DND-41 (cell line): ENCODE measurements at regions not wholly inside any gene's neighbourhood (a gene's known extent, or its start where the extent isn't known, plus 50 kb on each side); places are given as distances from the start of the nearest gene placed in this dataset.

Source experiments
- ATAC-seq: fragments of 200-7000 bp; cut with Tn5 transposase; 3 replicates; pipeline ENCODE4 v1.9.1; 2021; ENCODE audit warnings: low read depth; ENCODE audit not compliant: insufficient read depth
- DNase-seq: peaks from one replicate; pipeline ENCODE4 v3.0.0-alpha.2; 2020
- H2AFZ ChIP-seq: 2 replicates; pipeline ENCODE4 v1.6.0; 2012; ENCODE audit warnings: low read depth, low read length
- H3K27ac ChIP-seq: 2 replicates; pipeline ENCODE4 v1.5.1; 2012; ENCODE audit warnings: low read length, inconsistent platforms
- H3K27me3 ChIP-seq: fragments of 200-600 bp; sonication (generic); 2 replicates; pipeline ENCODE4 v1.6.0; 2012; ENCODE audit warnings: low read length, mild to moderate bottlenecking, inconsistent platforms; ENCODE audit not compliant: insufficient read depth, poor library complexity
- H3K36me3 ChIP-seq: 2 replicates; pipeline ENCODE4 v1.5.1; 2012; ENCODE audit warnings: low read length, inconsistent platforms; ENCODE audit not compliant: insufficient read depth
- H3K4me1 ChIP-seq: 2 replicates; pipeline ENCODE4 v1.5.1; 2012; ENCODE audit warnings: mild to moderate bottlenecking, low read length; ENCODE audit not compliant: insufficient read depth
- H3K4me2 ChIP-seq: 2 replicates; pipeline ENCODE4 v1.6.0; 2012; ENCODE audit warnings: mild to moderate bottlenecking, moderate library complexity, low read length, inconsistent platforms; ENCODE audit not compliant: insufficient read depth
- H3K4me3 ChIP-seq, 2 experiments: fragments of 200-600 bp in 1 of 2; shearing (Covaris generic) in 1 of 2; 2 replicates each; pipeline ENCODE4 v1.5.1; 2012 to 2016; ENCODE audit warnings: inconsistent platforms in 2 of 2, low read length in 2 of 2, mild to moderate bottlenecking in 2 of 2, low read depth in 1 of 2, moderate library complexity in 1 of 2
- H3K79me2 ChIP-seq: 2 replicates; pipeline ENCODE4 v1.6.0; 2012; ENCODE audit warnings: low read length, inconsistent platforms; ENCODE audit not compliant: insufficient read depth
- H3K9ac ChIP-seq: 2 replicates; pipeline ENCODE4 v1.6.0; 2012; ENCODE audit warnings: low read depth, mild to moderate bottlenecking, inconsistent platforms, low read length, moderate library complexity
- H3K9me3 ChIP-seq: 2 replicates; pipeline ENCODE4 v1.5.1; 2012; ENCODE audit warnings: low read length, moderate library complexity, mild to moderate bottlenecking, inconsistent platforms; ENCODE audit not compliant: insufficient read depth, severe bottlenecking
- H4K20me1 ChIP-seq: 2 replicates; pipeline ENCODE4 v1.6.0; 2012; ENCODE audit warnings: low read length; ENCODE audit not compliant: insufficient read depth
- EZH2 ChIP-seq: IDR thresholded peaks from 3 replicates; pipeline ENCODE4 v1.6.1; 2012; ENCODE audit warnings: borderline replicate concordance, low read depth, mild to moderate bottlenecking, moderate library complexity, low read length, inconsistent platforms; ENCODE audit not compliant: severe bottlenecking
- TF ChIP-seq, protein P1 (sequence below): IDR thresholded peaks from 2 replicates; pipeline ENCODE4 v1.5.1; 2012; ENCODE audit warnings: borderline replicate concordance, low read length, moderate library complexity, mild to moderate bottlenecking; ENCODE audit not compliant: poor library complexity, severe bottlenecking; ENCODE audit errors: extremely low read depth

DNA sequence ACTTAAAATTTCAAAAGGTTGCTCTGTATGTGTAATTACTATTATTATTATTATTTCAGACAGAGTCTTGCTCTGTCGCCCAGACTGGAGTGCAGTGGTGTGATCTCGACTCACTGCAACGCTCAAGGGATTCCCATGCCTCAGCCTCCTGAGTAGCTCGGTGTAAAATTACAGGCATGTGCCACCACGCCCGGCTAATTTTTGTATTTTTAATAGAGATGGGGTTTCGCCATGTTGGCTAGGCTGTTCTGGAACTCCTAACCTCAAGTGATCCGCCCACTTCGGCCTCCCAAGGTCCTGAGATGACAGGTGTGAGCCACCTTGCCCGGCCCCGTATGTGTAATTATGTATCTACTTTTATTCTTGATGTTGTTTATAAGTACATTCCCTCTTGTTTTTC, 65.3 kb upstream of the ZNF217 start:
- Histone ChIP-seq H3K27ac (no peak overlapping the region), H2AFZ (no peak overlapping the region), H3K4me3 (no peak overlapping the region), H4K20me1 (no peaks in the 10 kb centered on the region), H3K27me3 (no peaks in the 10 kb centered on the region), H3K79me2 (no peaks in the 10 kb centered on the region), H3K4me2 (no peak overlapping the region), H3K4me1 (peaks cover 15% of the 10 kb centered on the region), H3K9ac (no peak overlapping the region), H3K36me3 (no peaks in the 10 kb centered on the region), H3K9me3 (no peaks in the 10 kb centered on the region)
- ATAC-seq (no peak), DNase-seq (no peak)
- no peak for TF ChIP-seq EZH2
- TF ChIP-seq, protein P1, sequence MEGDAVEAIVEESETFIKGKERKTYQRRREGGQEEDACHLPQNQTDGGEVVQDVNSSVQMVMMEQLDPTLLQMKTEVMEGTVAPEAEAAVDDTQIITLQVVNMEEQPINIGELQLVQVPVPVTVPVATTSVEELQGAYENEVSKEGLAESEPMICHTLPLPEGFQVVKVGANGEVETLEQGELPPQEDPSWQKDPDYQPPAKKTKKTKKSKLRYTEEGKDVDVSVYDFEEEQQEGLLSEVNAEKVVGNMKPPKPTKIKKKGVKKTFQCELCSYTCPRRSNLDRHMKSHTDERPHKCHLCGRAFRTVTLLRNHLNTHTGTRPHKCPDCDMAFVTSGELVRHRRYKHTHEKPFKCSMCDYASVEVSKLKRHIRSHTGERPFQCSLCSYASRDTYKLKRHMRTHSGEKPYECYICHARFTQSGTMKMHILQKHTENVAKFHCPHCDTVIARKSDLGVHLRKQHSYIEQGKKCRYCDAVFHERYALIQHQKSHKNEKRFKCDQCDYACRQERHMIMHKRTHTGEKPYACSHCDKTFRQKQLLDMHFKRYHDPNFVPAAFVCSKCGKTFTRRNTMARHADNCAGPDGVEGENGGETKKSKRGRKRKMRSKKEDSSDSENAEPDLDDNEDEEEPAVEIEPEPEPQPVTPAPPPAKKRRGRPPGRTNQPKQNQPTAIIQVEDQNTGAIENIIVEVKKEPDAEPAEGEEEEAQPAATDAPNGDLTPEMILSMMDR, result no peak

DNA sequence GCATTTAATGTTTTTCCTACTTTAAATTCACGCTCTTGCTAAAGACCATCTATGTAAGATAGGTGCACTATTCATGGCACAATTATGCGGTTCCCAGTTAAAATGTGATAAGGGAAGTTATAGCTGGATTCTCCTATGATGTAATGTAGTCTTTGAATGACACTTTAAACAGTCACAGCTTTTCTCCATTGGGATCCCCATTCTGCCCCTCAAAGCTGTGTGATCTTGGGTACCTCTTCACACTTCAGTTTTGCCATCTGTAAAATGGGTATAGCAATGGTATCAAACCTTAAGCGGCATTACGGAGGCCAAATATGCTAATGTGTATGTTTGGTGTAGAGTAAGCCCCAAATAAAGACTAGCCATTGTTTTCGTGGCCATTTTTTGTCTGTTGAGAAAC, 64.7 kb upstream of the ZNF217 start:
- Histone ChIP-seq H3K4me2 (no peak overlapping the region), H2AFZ (no peak overlapping the region), H3K27me3 (no peaks in the 10 kb centered on the region), H3K36me3 (no peaks in the 10 kb centered on the region), H3K4me1 (peaks cover 19% of the 10 kb centered on the region), H3K4me3 (no peak overlapping the region), H4K20me1 (no peaks in the 10 kb centered on the region), H3K79me2 (no peaks in the 10 kb centered on the region), H3K9me3 (no peaks in the 10 kb centered on the region), H3K9ac (no peak overlapping the region), H3K27ac (no peak overlapping the region)
- DNase-seq (no peak), ATAC-seq (no peak)
- TF ChIP-seq, protein P1, result no peak
- TF ChIP-seq EZH2, result no peak

DNA sequence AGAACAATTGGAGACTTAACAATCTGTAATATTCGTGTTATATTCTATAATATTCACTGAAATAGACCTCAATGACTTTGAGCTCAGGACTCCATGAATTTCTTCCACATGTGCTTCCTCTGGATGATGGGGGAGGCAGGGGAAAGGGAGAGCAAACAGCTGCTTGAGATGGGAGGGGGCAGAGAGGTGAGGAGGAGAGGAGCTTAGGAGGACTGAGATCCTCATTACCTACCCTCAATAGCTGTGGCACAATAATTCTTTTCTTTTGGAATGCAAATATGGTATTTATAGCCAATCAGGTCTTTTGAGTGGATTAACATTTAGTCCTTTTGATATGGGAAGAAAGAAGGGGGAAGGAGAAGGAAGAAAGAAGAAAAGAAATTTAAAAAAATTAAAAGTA, 64.1 kb upstream of the ZNF217 start:
- H3K27ac ChIP-seq, result no peak overlapping the region
- TF ChIP-seq EZH2, result no peak
- TF ChIP-seq, protein P1, result no peak
- H3K4me1 ChIP-seq, result peaks cover 25% of the 10 kb centered on the region
- no peaks in the 10 kb centered on the region for H3K9me3 ChIP-seq
- H2AFZ ChIP-seq, result no peak overlapping the region
- H3K36me3 ChIP-seq, result no peaks in the 10 kb centered on the region
- no peaks in the 10 kb centered on the region for H4K20me1 ChIP-seq
- no peak overlapping the region for H3K9ac ChIP-seq
- DNase-seq, result no peak
- no peaks in the 10 kb centered on the region for H3K27me3 ChIP-seq
- no peak overlapping the region for H3K4me3 ChIP-seq
- no peak for ATAC-seq
- H3K4me2 ChIP-seq, result no peak overlapping the region
- H3K79me2 ChIP-seq, result no peaks in the 10 kb centered on the region

DNA sequence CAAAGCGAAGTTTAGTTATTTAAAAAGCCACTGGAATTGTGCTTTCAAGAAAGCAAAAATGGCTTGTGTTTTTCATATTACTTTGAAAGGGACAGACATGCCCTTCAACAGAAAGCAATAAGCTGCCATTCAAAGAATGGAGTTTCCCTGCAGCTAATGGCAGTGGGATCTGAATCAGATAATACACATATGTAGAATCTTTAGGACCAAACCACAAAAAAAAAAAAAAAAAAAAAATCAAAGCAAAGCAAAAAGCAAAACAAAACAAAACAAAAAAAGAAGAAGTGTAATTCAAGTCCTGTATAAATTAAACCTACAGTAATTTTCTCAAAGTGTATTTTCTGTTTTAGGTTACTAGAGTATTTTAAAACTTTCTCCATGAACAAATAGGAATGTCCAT, 63.6 kb upstream of the ZNF217 start:
- Histone ChIP-seq H3K9me3 (no peaks in the 10 kb centered on the region), H3K4me1 (peaks cover 30% of the 10 kb centered on the region), H3K4me3 (no peak overlapping the region), H4K20me1 (no peaks in the 10 kb centered on the region), H3K27me3 (no peaks in the 10 kb centered on the region), H3K27ac (no peak overlapping the region), H3K4me2 (no peak overlapping the region), H3K79me2 (no peaks in the 10 kb centered on the region), H3K36me3 (no peaks in the 10 kb centered on the region), H2AFZ (no peak overlapping the region), H3K9ac (no peak overlapping the region)
- TF ChIP-seq EZH2, result no peak
- TF ChIP-seq, protein P1, result no peak
- no peak for DNase-seq
- ATAC-seq, result no peak
